Putamen (tissue), 1 donor: ENCODE measurements at regions not wholly inside any gene's neighbourhood (a gene's known extent, or its start where the extent isn't known, plus 50 kb on each side); places are given as distances from the start of the nearest gene placed in this dataset.

ENCODE experiments used
- DNase-seq: peaks from one replicate; pipeline ENCODE4 v3.0.0-alpha.2; 2016; ENCODE audit warnings: low spot score

GRCh38 chr12:93103154-93103553, 174.1 kb upstream of the EEA1 start:
- no peak for DNase-seq

DNA sequence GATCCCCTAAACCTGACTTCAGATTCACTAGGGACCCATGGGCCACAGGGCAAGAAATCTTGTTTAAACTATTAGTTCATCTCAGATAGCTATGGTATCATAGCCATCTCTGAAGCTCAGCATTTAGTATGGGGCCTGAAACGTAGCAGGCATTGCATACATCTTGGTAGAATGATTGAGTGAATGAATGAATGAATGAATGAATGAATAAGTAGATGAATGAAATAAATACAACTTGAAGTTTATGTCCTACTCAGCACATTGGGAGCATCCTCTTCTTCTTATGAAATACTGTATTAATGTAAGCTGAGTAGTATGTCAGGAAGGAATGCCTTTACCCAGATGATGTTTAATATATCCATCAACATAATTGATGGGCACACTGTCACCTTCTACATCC, 175.4 kb upstream of the EEA1 start:
- no peak for DNase-seq

- DNase-seq, result no peak
Measured at GRCh38 chr12:93106910-93107309, 177.8 kb upstream of the EEA1 start.

GRCh38 chr12:93107514-93108312, 178.6 kb upstream of the EEA1 start:
- DNase-seq, result no peak

- DNase-seq, result no peak
Measured at GRCh38 chr12:93108985-93109384, 179.9 kb upstream of the EEA1 start.

DNA sequence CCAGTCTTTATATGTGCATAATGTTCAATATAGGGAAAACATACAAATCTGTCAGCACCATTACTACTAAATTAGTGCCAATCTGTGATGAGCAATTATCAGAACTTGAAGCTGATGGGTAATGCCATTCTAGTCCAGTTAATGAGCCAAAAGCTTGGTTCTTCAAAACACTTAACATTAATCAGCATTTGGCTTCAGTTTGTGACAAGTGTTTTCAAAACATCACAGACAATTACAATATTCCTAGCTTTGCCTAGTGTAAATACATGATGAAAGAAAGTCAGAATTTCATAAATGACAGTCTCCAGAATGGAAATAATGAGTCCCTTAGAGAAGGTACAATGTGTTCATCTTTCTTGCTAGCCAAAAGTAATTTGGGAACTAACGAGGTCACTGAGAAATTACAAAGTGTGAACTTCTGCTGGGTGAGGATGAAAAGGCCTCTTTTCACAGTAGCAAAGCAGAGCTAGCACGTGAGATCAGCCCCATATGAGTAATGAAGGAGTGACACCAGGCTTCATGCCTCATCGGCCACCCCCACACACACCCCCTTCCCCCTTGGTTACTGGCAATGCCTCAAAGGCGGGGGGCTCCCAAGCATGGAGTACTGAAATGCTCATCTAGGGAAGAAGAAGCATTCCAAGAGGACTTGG, 180.6 kb upstream of the EEA1 start:
- no peak for DNase-seq

- DNase-seq, result no peak
Measured at GRCh38 chr12:93111773-93112172, 182.7 kb upstream of the EEA1 start.

DNA sequence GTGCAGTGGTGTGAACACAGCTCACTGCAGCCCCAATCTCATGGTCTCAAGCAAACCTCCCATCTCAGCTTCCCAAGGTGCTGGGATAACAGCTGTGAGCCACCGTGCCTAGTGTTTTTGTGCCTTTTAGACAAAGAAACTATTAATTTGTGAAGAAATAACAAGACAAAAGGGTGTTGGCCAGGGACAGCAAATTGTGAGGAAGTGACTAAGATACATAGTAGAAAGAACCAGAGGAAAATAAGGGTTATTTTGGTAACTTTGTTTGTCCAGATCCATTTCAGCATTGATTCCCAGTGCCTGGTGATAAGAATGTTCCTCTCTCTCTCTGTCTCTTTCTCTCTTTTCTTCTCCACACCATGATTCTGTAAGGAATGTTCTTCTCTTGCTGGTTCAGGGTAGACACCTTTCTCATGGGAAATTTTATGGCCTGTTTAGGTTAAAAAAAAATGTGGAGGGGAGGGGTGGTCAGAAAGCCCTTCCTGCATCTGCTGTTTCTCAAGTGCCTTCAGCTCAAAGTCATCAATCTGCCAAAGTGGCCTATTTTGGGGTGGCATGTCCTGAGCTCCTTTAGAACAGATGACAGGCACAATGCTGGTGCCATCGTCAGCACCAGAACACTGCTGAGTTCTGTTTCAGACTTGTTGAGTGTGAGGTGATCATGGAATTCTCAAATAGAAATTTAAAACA, 184.4 kb upstream of the EEA1 start:
- no peak for DNase-seq

DNA sequence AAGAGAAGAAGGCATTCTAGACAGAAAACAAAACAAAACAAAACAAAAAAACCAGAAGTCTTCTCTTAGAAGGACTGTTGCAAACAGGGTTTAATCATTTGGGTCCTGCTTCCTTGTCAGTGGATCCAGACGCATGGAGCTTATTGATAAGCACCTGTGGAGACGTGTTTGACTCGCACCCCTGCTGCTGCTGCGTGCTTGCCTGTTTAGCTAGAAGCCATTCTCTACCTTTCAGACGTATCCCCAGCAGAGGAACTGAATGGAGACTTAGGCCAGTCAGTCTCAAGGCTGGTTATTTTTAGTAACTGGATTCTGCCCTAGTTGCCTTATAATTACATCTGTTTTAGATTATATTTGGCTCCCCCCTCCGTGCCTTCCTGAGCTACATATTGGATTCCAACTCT, 186.1 kb upstream of the EEA1 start:
- no peak for DNase-seq

- DNase-seq, result no peak
Measured at GRCh38 chr12:93115646-93116045, 186.6 kb upstream of the EEA1 start.

GRCh38 chr12:93116632-93117031, 187.5 kb upstream of the EEA1 start:
- no peak for DNase-seq

DNA sequence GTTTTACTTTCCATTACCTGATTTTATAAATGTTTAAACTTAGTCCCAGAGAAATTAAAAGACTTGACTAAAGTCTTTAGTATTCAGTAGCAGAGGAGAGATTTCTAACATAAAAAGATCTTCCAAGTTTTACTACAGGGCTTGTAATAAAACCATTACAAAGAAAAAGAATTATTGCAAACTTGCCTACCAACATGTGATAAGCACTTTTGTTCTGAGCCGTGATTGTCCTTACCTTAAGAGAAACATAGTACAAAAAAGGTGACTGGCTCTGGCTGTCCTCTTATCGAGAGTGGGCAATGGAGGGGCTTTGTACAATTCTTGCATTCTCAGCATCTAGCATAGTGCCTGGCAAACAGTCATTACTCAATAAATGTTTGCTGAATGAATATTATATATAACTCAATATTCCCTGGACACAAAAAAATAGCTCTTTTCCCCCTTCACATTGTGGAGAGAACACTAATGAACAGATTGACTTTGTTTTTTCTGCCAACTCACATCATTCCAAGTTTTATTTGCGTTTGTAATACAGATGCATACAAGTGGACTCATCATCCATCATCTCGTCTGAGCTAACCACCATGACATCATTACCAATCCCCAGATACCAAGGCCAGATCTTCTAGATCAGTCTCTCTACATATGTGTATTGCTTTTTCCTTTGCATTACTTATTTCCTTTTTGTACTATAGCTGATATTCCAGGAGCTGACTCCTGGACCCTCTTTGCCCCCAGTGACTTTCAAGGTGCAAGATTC, 192.8 kb upstream of the EEA1 start:
- DNase-seq, result no peak

DNA sequence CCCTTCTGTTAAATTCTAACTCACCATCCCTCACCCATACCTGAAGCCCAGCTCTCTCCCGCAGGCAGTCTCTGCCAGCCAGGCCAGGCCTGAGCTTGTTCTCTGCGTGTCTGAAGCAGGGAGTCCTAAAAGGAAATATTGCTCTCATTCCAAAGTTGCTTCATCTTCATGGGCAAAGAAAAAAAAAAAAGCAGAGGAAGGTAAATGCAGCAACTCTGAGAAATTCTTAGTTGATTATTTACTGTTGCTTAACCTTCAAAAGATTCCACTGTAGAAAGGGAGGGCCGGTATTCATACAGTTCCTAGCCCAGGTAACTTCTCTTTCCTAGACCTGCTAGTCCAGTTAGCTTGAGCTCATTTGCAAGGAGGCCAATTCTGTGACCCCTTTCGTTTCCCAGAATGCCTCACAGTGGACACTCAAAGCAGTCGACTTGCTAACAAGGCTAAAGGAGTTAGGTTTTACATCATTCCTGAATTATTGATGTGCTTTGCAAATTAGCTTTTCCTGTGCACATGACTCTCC, 193.5 kb upstream of the EEA1 start:
- DNase-seq, result no peak

DNA sequence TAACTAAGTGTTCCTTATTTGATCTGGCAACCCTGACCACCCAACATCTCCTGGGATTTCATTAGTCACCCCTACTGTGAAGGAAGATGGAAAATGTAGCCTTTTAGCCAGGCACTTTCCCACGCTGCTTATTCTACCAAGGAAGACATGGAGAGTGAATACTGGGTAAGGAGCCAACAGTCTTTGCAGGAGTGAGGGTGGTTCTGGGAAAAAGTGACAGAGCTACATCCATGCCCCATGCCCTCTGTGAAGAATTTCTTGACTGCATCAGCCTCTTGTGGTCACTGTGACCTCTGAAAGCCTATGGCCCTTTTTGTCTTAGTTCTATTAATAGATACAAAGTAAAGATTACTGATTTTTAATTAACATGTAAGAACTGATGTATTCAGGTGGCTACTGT, 196.0 kb upstream of the EEA1 start:
- no peak for DNase-seq

DNA sequence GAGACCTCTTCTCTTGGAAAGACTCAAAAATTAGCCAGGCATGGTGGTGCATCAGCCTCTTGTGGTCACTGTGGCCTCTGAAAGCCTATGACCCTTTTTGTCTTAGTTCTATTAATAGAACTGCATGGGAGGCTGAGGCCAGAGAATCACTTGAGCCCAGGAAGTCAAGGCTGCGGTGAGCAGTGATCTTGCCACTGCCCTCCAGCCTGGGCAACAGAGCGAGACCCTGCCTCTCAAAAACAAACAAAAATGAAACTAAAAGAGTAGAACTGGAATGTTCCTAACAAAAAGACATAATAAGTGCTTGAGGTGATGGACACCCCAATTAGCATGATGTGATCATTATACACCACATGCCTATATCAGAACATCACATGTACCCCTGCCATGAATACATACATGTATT, 197.0 kb upstream of the EEA1 start:
- DNase-seq, result no peak

DNA sequence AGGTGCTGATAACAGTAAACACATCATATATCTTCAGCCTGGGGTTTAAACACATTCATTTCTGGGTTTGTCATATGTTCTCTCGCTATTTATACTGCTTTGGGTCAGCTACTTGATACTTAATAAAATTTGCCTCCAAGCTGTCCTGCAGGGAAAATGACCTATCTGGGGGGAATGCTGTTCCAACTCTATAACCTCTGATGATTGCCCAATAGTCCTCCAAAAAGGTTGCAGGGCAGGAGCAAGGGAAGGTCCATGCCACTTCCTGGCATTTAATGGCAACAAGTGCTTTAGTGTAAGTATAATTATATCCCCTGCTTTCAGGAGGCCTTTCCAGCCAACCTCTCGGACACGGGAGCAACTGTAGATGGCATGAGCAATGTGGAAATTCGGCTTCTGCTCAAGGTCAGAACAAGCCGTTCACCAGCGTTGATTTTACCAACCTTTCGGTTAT, 198.0 kb upstream of the EEA1 start:
- no peak for DNase-seq

- DNase-seq, result no peak
Measured at GRCh38 chr12:93127582-93128331, 198.7 kb upstream of the EEA1 start.

DNA sequence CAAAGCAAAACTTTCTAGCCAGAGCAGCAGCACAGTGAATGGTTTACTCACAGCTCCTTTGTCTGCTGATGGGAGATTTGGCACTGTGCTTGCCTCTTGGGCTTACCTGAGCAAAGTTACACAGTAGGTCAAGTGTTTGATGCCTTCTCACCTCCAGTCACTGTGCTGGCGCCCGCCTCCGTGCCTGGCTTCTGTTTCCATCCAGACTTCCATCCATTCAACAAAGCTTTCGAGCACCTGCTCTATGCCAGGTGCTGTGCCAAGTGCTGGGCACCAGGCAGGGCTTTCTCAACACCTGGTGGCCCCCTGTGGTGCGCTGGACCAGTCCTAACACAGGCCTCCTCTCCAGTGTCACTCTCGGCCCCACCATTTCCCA, 199.2 kb upstream of the EEA1 start:
- no peak for DNase-seq

DNA sequence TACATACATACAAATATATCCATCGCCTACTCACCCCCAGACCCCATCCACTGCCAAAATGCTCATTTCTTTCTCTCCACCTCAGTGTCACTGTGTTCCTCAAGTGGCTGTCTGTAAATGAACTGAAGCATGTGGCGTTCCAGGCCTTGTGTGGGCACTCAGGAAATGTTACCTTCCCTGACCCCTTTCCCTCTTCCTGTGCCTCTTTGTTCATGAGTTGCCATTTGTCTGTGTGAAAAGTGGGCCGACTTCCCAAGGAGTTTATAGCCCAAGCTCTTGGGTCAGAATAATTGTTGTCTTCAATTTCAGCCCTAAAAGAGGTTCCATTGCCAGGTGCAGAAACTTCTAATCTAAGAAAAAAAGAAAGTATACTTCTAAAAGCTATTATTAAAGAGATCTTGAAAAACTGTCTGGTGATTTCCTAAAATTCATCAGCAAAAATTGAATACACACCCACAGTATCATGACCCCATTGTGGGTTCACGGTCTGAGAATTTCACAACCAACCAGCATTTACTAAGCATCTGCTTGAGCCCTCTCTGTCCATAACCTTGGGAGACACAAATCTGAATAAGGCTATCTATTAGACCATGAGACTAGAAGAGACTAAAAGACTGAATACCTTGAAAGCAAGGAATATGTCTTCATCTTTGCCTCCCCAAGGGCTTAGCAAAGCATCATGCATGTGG, 201.4 kb upstream of the EEA1 start:
- no peak for DNase-seq

DNA sequence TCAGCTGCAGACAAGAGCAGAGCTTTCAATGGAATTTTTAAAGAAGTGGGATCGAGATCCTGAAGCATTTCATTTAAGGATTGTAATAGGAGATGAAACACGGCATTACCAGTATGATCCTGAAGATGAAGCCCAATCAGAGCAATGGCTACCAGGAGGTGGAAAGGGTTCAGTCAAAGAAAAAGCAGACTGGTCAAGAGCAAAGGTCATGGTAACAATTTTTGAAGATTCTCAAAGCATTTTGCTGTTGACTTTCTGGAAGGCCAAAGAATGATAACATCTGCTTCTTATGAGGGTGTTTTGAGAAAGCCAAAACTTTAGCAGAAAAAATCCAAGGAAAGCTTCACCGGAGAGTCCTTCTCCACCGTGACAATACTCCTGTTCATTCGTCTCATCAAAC, 204.3 kb upstream of the EEA1 start:
- no peak for DNase-seq
